ENCODE measurements at regions not wholly inside any gene's neighbourhood (a gene's known extent, or its start where the extent isn't known, plus 50 kb on each side); places are given as distances from the start of the nearest gene placed in this dataset.

DNA sequence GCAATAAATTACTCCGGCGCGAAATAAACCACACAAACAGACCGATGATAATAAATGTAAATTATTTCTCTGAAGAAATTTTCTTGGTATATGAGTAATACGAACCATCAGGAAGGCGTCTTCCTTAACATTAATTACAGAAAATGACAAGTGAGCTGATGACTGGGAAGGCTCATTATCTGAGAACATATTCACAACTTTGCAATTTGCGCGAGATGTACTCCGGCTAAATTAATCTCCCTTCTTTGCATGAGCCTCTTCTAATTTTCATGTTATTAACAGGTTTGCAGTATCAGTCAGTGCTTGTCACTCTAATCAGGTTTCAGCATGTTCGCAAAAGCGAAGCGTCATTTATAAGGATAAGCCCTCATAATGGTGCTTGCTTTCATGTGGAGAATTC lies 218.9 kb upstream of the MVB12B start:
- FAIRE-seq (no peak), DNase-seq (ENCODE audit: extremely low read depth in 1 of 4, low spot score in 3 of 4) (no peak), ATAC-seq (no peak)
- Histone ChIP-seq H3K27ac (ENCODE audit: extremely low read depth, low read depth, low read length) (no peak overlapping the region), H3K27me3 (ENCODE audit: control insufficient read depth in 2 of 2, insufficient read depth in 2 of 2, low read length in 2 of 2) (peaks cover 0 to 26% of the 10 kb centered on the region in 2 experiments; a peak in 3 of 5 replicates), H3K4me2 (ENCODE audit: insufficient read depth, low read length) (no peak overlapping the region), H3K9me3 (replicated peaks; ENCODE audit: control insufficient read depth, insufficient read depth, low read depth, low read length) (no peaks in the 10 kb centered on the region), H3K79me2 (ENCODE audit: control insufficient read depth, insufficient read depth, low read length) (no peaks in the 10 kb centered on the region), H3K36me3 (ENCODE audit: control insufficient read depth, insufficient read depth, low read length) (no peaks in the 10 kb centered on the region), H3K4me3 (no peak overlapping the region), H3K9ac (ENCODE audit: insufficient read depth in 1 of 2, low read depth in 2 of 2, low read length in 2 of 2) (no peak overlapping the region), H2AFZ (ENCODE audit: low read depth, low read length) (no peak overlapping the region), H4K20me1 (replicated peaks; ENCODE audit: control insufficient read depth, insufficient read depth, low read length) (no peaks in the 10 kb centered on the region; the same call in 1 of the 2 replicates), H3K9me1 (ENCODE audit: control insufficient read depth, insufficient read depth, low read length) (no peaks in the 10 kb centered on the region), H3K4me1 (replicated peaks in 1 of 2; ENCODE audit: control insufficient read depth in 2 of 2, insufficient read depth in 2 of 2, low read length in 2 of 2) (no peaks in the 10 kb centered on the region)
- no TSS peak for BruUV-seq (replicated peaks)
- WGBS (ENCODE audit: insufficient coverage, low coverage, missing lambda C conversion rate): 8% methylated on average over 12 of the region's 12 CpGs
- intact Hi-C loops (cut with micrococcal nuclease) (no loop called here), in situ Hi-C loops (cut with MboI) (no loop called here)
- TF ChIP-seq FOSL1 (tag; conservative IDR thresholded peaks at IDR 0.05): no peak
- TF ChIP-seq TAF15 (IDR thresholded peaks at IDR 0.05; ENCODE audit: low read depth, low read length): no peak
- no peak for TF ChIP-seq RAD21 (CRISPR knock-in tag; conservative IDR thresholded peaks at IDR 0.05 in 1 of 2, IDR thresholded peaks at IDR 0.05 in 1 of 2)
- no peak for TF ChIP-seq NFYB (IDR thresholded peaks at IDR 0.05; ENCODE audit: extremely low read depth, insufficient read length)
- no peak for TF ChIP-seq HNRNPLL (IDR thresholded peaks at IDR 0.05; ENCODE audit: low read depth, low read length, poor library complexity, severe bottlenecking)
- TF ChIP-seq, protein P1, sequence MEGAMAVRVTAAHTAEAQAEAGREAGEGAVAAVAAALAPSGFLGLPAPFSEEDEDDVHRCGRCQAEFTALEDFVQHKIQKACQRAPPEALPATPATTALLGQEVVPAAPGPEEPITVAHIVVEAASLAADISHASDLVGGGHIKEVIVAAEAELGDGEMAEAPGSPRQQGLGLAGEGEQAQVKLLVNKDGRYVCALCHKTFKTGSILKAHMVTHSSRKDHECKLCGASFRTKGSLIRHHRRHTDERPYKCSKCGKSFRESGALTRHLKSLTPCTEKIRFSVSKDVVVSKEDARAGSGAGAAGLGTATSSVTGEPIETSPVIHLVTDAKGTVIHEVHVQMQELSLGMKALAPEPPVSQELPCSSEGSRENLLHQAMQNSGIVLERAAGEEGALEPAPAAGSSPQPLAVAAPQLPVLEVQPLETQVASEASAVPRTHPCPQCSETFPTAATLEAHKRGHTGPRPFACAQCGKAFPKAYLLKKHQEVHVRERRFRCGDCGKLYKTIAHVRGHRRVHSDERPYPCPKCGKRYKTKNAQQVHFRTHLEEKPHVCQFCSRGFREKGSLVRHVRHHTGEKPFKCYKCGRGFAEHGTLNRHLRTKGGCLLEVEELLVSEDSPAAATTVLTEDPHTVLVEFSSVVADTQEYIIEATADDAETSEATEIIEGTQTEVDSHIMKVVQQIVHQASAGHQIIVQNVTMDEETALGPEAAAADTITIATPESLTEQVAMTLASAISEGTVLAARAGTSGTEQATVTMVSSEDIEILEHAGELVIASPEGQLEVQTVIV (CRISPR knock-in tag; IDR thresholded peaks at IDR 0.05; ENCODE audit: borderline replicate concordance): no peak
- TF ChIP-seq ZNF584 (CRISPR knock-in tag; IDR thresholded peaks at IDR 0.05; ENCODE audit: low read depth): no peak
- TF ChIP-seq ELF2 (CRISPR knock-in tag; IDR thresholded peaks at IDR 0.05): no peak
- ChIA-PET CTCF (ENCODE audit: low intra/inter-chr PET ratio) (no interaction called here), POLR2A (no interaction called here)

Data from K562 (cell line).